HUES48 (cell line): ENCODE measurements at regions not wholly inside any gene's neighbourhood (a gene's known extent, or its start where the extent isn't known, plus 50 kb on each side); places are given as distances from the start of the nearest gene placed in this dataset.

Source experiments
- H3K27ac ChIP-seq: one replicate; pipeline ENCODE4 v1.7.0; 2013; ENCODE audit warnings: low read depth, low read length, inconsistent platforms
- H3K27me3 ChIP-seq: 2 replicates; pipeline ENCODE4 v1.6.1; 2013; ENCODE audit warnings: mild to moderate bottlenecking, low read length; ENCODE audit not compliant: control insufficient read depth, insufficient read depth
- H3K36me3 ChIP-seq: 2 replicates; pipeline ENCODE4 v1.6.1; 2013; ENCODE audit warnings: low read length; ENCODE audit not compliant: control insufficient read depth, insufficient read depth
- H3K4me1 ChIP-seq: 2 replicates; pipeline ENCODE4 v1.6.1; 2013; ENCODE audit warnings: mild to moderate bottlenecking, low read length; ENCODE audit not compliant: control insufficient read depth, insufficient read depth
- H3K4me3 ChIP-seq: 2 replicates; pipeline ENCODE4 v1.5.1; 2013; ENCODE audit warnings: mild to moderate bottlenecking, low read depth, low read length
- H3K9ac ChIP-seq: 2 replicates; pipeline ENCODE4 v1.6.1; 2013; ENCODE audit warnings: mild to moderate bottlenecking, low read depth, low read length, moderate library complexity
- H3K9me3 ChIP-seq: 2 replicates; pipeline ENCODE4 v1.6.1; 2013; ENCODE audit warnings: low read length; ENCODE audit not compliant: control insufficient read depth, insufficient read depth

- H3K9ac ChIP-seq, result no peak overlapping the region
- H3K27ac ChIP-seq, result no peak overlapping the region
- H3K36me3 ChIP-seq, result no peaks in the 10 kb centered on the region
- no peak overlapping the region for H3K4me3 ChIP-seq
- no peaks in the 10 kb centered on the region for H3K27me3 ChIP-seq
- peaks cover 5% of the 10 kb centered on the region; the same call in 1 of the 2 replicates for H3K4me1 ChIP-seq
- H3K9me3 ChIP-seq, result no peaks in the 10 kb centered on the region
Measured at GRCh38 chr12:69074556-69075349, 141.8 kb upstream of the CPM start.

DNA sequence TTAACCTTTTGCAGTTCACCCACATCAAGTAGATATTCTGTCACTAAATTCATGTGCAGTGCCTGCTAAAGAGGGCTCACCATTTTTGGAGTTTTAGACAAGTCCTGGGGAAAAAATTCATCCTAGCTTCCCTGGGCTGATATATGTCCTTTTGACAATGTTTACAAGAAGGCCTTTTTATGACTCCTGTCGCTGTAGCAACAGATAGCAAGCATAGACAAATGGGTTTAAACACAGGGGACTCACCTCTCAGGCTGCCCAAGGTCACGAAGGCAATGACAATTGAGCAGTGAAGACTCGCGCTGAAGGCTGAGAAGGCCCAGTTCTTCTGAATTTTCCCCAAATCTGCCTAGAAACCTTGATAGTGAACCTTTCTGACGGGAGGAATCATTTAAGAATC lies 150.7 kb upstream of the CPM start:
- Histone ChIP-seq H3K36me3 (no peaks in the 10 kb centered on the region), H3K4me1 (no peaks in the 10 kb centered on the region), H3K9me3 (no peaks in the 10 kb centered on the region), H3K4me3 (no peak overlapping the region), H3K27ac (no peak overlapping the region), H3K27me3 (no peaks in the 10 kb centered on the region), H3K9ac (no peak overlapping the region)

GRCh38 chr12:69084816-69085378 lies 151.9 kb upstream of the CPM start:
- Histone ChIP-seq H3K4me3 (no peak overlapping the region), H3K27ac (no peak overlapping the region), H3K9ac (no peak overlapping the region), H3K9me3 (no peaks in the 10 kb centered on the region), H3K36me3 (no peaks in the 10 kb centered on the region), H3K27me3 (no peaks in the 10 kb centered on the region), H3K4me1 (no peaks in the 10 kb centered on the region)

GRCh38 chr12:69085852-69086251 lies 152.9 kb upstream of the CPM start:
- peaks cover 6% of the 10 kb centered on the region for H3K4me1 ChIP-seq
- no peaks in the 10 kb centered on the region for H3K9me3 ChIP-seq
- H3K27me3 ChIP-seq, result no peaks in the 10 kb centered on the region
- no peak overlapping the region for H3K27ac ChIP-seq
- H3K9ac ChIP-seq, result no peak overlapping the region
- no peak overlapping the region for H3K4me3 ChIP-seq
- H3K36me3 ChIP-seq, result no peaks in the 10 kb centered on the region

DNA sequence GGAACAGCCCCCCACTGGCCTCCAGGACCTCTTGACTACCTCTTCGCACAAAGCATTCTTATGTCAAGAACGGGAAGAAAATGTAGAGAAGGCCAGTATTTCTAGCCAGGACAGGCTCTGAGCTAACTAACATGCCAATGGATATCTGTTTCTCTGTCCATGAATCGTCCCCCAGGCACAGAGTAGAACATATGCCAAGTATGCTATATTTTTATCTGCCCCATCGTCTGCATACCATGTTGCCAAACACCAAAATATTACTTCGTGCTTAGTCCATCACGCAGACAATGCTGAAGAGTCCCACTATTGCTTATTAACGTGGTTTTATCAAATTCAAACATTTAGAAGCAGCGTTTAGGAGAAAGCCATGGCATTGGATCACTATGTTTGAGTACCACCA lies 151.4 kb upstream of the CPSF6 start:
- Histone ChIP-seq H3K9ac (no peak overlapping the region), H3K27ac (no peak overlapping the region), H3K27me3 (no peaks in the 10 kb centered on the region), H3K4me1 (peaks cover 21% of the 10 kb centered on the region), H3K4me3 (no peak overlapping the region), H3K9me3 (no peaks in the 10 kb centered on the region), H3K36me3 (no peaks in the 10 kb centered on the region)

GRCh38 chr12:69090722-69091121 lies 148.6 kb upstream of the CPSF6 start:
- no peaks in the 10 kb centered on the region for H3K9me3 ChIP-seq
- no peaks in the 10 kb centered on the region for H3K36me3 ChIP-seq
- no peaks in the 10 kb centered on the region for H3K27me3 ChIP-seq
- H3K9ac ChIP-seq, result no peak overlapping the region
- H3K4me3 ChIP-seq, result no peak overlapping the region
- peaks cover 21% of the 10 kb centered on the region for H3K4me1 ChIP-seq
- peak overlapping the region; percentile 50 for H3K27ac ChIP-seq

GRCh38 chr12:69091442-69092017 lies 147.8 kb upstream of the CPSF6 start:
- Histone ChIP-seq H3K9ac (no peak overlapping the region), H3K4me1 (peaks cover 22% of the 10 kb centered on the region), H3K27me3 (no peaks in the 10 kb centered on the region), H3K4me3 (no peak overlapping the region), H3K9me3 (no peaks in the 10 kb centered on the region), H3K27ac (peak overlapping the region; percentile 50), H3K36me3 (no peaks in the 10 kb centered on the region)

- Histone ChIP-seq H3K36me3 (no peaks in the 10 kb centered on the region), H3K9ac (no peak overlapping the region), H3K9me3 (no peaks in the 10 kb centered on the region), H3K4me3 (no peak overlapping the region), H3K4me1 (peaks cover 28% of the 10 kb centered on the region), H3K27ac (peak overlapping the region; percentile 50), H3K27me3 (no peaks in the 10 kb centered on the region)
Measured at GRCh38 chr12:69092137-69092536, 147.2 kb upstream of the CPSF6 start.

DNA sequence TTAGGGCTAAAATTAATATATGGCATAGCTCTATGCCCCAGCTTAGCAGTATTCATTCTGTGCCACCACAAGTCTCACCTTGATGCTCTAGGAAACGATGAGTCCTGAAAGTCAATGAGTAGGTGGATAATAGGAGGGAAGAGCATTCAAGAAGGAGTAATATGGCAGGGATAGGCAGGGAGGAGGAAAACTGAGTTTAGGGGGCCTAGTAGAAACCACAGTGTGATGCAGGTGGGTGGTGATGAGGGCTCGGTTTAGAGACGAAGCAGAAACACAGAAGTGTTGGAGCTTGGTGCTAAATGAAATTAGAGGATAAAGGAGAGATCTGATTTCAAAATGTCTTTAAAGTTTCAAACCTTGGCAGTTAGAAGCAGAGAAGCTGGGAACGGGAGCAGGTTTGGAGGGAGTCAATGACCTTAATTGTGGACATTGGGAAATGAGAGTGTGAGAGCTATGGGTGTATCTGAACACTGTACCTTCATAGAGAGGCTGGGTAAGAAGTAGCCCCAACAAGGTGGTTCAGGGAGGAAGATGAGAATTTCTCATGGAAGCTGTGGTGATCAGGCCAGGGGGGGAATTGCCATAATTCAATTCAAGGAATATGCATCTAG lies 144.7 kb upstream of the CPSF6 start:
- peaks cover 44% of the 10 kb centered on the region for H3K4me1 ChIP-seq
- H3K36me3 ChIP-seq, result no peaks in the 10 kb centered on the region
- no peak overlapping the region for H3K9ac ChIP-seq
- H3K27ac ChIP-seq, result no peak overlapping the region
- no peaks in the 10 kb centered on the region for H3K27me3 ChIP-seq
- no peaks in the 10 kb centered on the region for H3K9me3 ChIP-seq
- H3K4me3 ChIP-seq, result no peak overlapping the region

DNA sequence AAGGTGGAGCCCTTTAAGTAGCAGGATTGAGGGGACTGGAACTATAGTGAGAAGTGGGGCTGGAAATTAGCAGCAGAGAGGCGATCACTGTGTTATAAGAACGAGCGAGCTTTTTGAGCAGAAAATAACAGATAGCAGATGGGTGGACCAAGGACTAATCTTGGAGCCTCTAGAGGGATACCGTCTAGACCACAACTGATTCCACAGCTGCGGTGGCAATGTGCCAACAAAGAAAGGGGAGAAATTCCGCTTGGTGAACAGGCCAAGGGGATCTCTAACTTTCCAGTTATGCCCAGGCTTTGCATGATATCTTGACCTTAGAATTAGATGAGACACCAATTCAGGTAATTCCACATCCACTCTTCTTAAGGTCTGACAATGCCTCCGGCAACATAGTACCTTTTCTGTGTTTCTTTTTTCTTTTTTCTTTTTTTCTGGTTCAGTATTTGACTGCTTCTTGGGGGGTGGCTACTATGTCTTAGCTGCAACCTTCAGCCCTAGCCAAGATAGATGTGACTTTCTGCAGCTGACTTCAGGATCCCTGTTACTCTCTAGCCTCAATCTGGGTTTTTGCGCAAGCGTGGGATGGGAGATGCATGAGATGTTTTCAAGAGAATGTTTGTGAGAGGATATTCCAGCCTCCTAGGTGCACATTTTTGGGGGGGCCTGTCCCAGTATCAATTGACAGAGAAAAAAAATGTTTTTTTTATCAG lies 143.4 kb upstream of the CPSF6 start:
- no peak overlapping the region for H3K9ac ChIP-seq
- H3K4me1 ChIP-seq, result peaks cover 37% of the 10 kb centered on the region

More for the DNA sequence above, 143.4 kb upstream of the CPSF6 start:
- no peak overlapping the region for H3K4me3 ChIP-seq
- no peaks in the 10 kb centered on the region for H3K27me3 ChIP-seq
- peak overlapping the region; percentile 39 for H3K27ac ChIP-seq
- no peaks in the 10 kb centered on the region for H3K36me3 ChIP-seq
- H3K9me3 ChIP-seq, result no peaks in the 10 kb centered on the region
